Type B pancreatic cell (in vitro differentiated cells): ENCODE measurements at regions not wholly inside any gene's neighbourhood (a gene's known extent, or its start where the extent isn't known, plus 50 kb on each side); places are given as distances from the start of the nearest gene placed in this dataset.
A peak's percentile ranks its signal among the peaks of the same experiment; 100 is the strongest.

Experiments used
- DNase-seq: peaks from one replicate; pipeline ENCODE4 v3.0.0; 2021; ENCODE audit warnings: mixed read lengths; ENCODE audit not compliant: unreplicated experiment; ENCODE audit errors: extremely low spot score
- H3K27ac Mint-ChIP-seq: 2 replicates; pipeline ENCODE4 v1.8.0; 2021; ENCODE audit warnings: mild to moderate bottlenecking, mixed read lengths
- H3K27me3 Mint-ChIP-seq: 2 replicates; pipeline ENCODE4 v1.8.0; 2021; ENCODE audit warnings: mixed read lengths
- H3K36me3 Mint-ChIP-seq: 2 replicates; pipeline ENCODE4 v1.8.0; 2021; ENCODE audit warnings: mixed read lengths
- H3K4me1 Mint-ChIP-seq: one replicate; pipeline ENCODE4 v1.8.0; 2021; ENCODE audit warnings: mixed read lengths; ENCODE audit not compliant: unreplicated experiment
- H3K4me3 Mint-ChIP-seq: 2 replicates; pipeline ENCODE4 v1.8.0; 2021; ENCODE audit warnings: mild to moderate bottlenecking, mixed read lengths
- H3K9me3 Mint-ChIP-seq: 2 replicates; pipeline ENCODE4 v1.8.0; 2021; ENCODE audit warnings: mixed read lengths
- CTCF ChIP-seq: fragments of 200-600 bp; sonication (generic); conservative IDR thresholded peaks from 2 replicates; pipeline ENCODE4 v1.5.0; 2021; ENCODE audit warnings: antibody characterized with exemption, mild to moderate bottlenecking

GRCh38 chr2:217672472-217672871 lies 330.3 kb downstream of the TNS1 start:
- H3K4me1 Mint-ChIP-seq: no peaks in the 10 kb centered on the region
- no peaks in the 10 kb centered on the region for H3K36me3 Mint-ChIP-seq
- peaks cover 10% of the 10 kb centered on the region for H3K9me3 Mint-ChIP-seq
- no peak for TF ChIP-seq CTCF
- H3K27ac Mint-ChIP-seq: peak overlapping the region; percentile 96
- peak overlapping the region; percentile 71 for H3K4me3 Mint-ChIP-seq
- no peak for DNase-seq
- H3K27me3 Mint-ChIP-seq: no peaks in the 10 kb centered on the region

- H3K36me3 Mint-ChIP-seq: no peaks in the 10 kb centered on the region
- DNase-seq: no peak
- H3K4me3 Mint-ChIP-seq: no peak overlapping the region
- H3K4me1 Mint-ChIP-seq: peaks cover 5% of the 10 kb centered on the region
- no peaks in the 10 kb centered on the region for H3K27me3 Mint-ChIP-seq
- TF ChIP-seq CTCF: no peak
- peaks cover 13% of the 10 kb centered on the region for H3K9me3 Mint-ChIP-seq
- peak overlapping the region; percentile 96 for H3K27ac Mint-ChIP-seq
These were observed 330.9 kb downstream of the TNS1 start for GRCh38 chr2:217671871-217672270.

- no peak overlapping the region for H3K27ac Mint-ChIP-seq
- peaks cover 13% of the 10 kb centered on the region for H3K9me3 Mint-ChIP-seq
- H3K27me3 Mint-ChIP-seq: no peaks in the 10 kb centered on the region
- no peak for TF ChIP-seq CTCF
- no peak for DNase-seq
- H3K4me3 Mint-ChIP-seq: no peak overlapping the region
- peaks cover 6% of the 10 kb centered on the region for H3K4me1 Mint-ChIP-seq
- no peaks in the 10 kb centered on the region for H3K36me3 Mint-ChIP-seq
These were observed 331.7 kb downstream of the TNS1 start for GRCh38 chr2:217671075-217671474.

GRCh38 chr2:217669831-217670230 lies 333.0 kb downstream of the TNS1 start:
- no peak for TF ChIP-seq CTCF
- Mint-ChIP-seq H3K4me3 (no peak overlapping the region), H3K27me3 (no peaks in the 10 kb centered on the region), H3K27ac (peak overlapping the region; percentile 18), H3K4me1 (peaks cover 6% of the 10 kb centered on the region), H3K9me3 (peaks cover 16% of the 10 kb centered on the region), H3K36me3 (no peaks in the 10 kb centered on the region)
- no peak for DNase-seq

- no peak overlapping the region for H3K27ac Mint-ChIP-seq
- DNase-seq: no peak
- peaks cover 14% of the 10 kb centered on the region for H3K9me3 Mint-ChIP-seq
- H3K4me3 Mint-ChIP-seq: no peak overlapping the region
- H3K27me3 Mint-ChIP-seq: no peaks in the 10 kb centered on the region
- TF ChIP-seq CTCF: no peak
- H3K4me1 Mint-ChIP-seq: peaks cover 6% of the 10 kb centered on the region
- no peaks in the 10 kb centered on the region for H3K36me3 Mint-ChIP-seq
These were observed 335.3 kb downstream of the TNS1 start for GRCh38 chr2:217667512-217667911.

- Mint-ChIP-seq H3K36me3 (no peaks in the 10 kb centered on the region), H3K4me3 (no peak overlapping the region), H3K27me3 (no peaks in the 10 kb centered on the region), H3K4me1 (peaks cover 6% of the 10 kb centered on the region), H3K27ac (no peak overlapping the region), H3K9me3 (peaks cover 14% of the 10 kb centered on the region)
- DNase-seq: no peak
- no peak for TF ChIP-seq CTCF
These were observed 335.8 kb downstream of the TNS1 start for GRCh38 chr2:217667035-217667434.
